GM19397 (cell line): ENCODE measurements at regions not wholly inside any gene's neighbourhood (a gene's known extent, or its start where the extent isn't known, plus 50 kb on each side); places are given as distances from the start of the nearest gene placed in this dataset.

Experiments
- ATAC-seq: cut with Tn5 transposase; IDR thresholded peaks from one replicate; pipeline ENCODE4 v1.9.1; 2021; ENCODE audit warnings: mild to moderate bottlenecking, moderate library complexity; ENCODE audit not compliant: unreplicated experiment

GRCh38 chr5:12419075-12419474 is 514.8 kb upstream of the CTNND2 start:
- no peak for ATAC-seq

- ATAC-seq, result no peak
These were observed 509.3 kb upstream of the CTNND2 start for GRCh38 chr5:12413585-12413984.

GRCh38 chr5:12413075-12413474 is 508.8 kb upstream of the CTNND2 start:
- ATAC-seq, result no peak

GRCh38 chr5:12399868-12400267 is 495.6 kb upstream of the CTNND2 start:
- ATAC-seq, result no peak

- no peak for ATAC-seq
These were observed 488.0 kb upstream of the CTNND2 start for GRCh38 chr5:12392246-12392645.

GRCh38 chr5:12385095-12385494 is 480.8 kb upstream of the CTNND2 start:
- no peak for ATAC-seq

- no peak for ATAC-seq
These were observed 479.8 kb upstream of the CTNND2 start for GRCh38 chr5:12384005-12384404.

- ATAC-seq, result no peak
These were observed 463.7 kb upstream of the CTNND2 start for GRCh38 chr5:12367973-12368372.

GRCh38 chr5:12360218-12360617 is 456.0 kb upstream of the CTNND2 start:
- ATAC-seq, result no peak

- ATAC-seq, result no peak
These were observed 454.3 kb upstream of the CTNND2 start for GRCh38 chr5:12358371-12359090.

- ATAC-seq, result no peak
These were observed 453.4 kb upstream of the CTNND2 start for GRCh38 chr5:12357626-12358025.

GRCh38 chr5:12354686-12355085 is 450.4 kb upstream of the CTNND2 start:
- no peak for ATAC-seq

- no peak for ATAC-seq
These were observed 439.3 kb upstream of the CTNND2 start for GRCh38 chr5:12343558-12343957.

GRCh38 chr5:12335938-12336337 is 431.7 kb upstream of the CTNND2 start:
- ATAC-seq, result no peak

GRCh38 chr5:12332480-12332879 is 428.2 kb upstream of the CTNND2 start:
- ATAC-seq, result no peak

GRCh38 chr5:12330993-12331588 is 426.8 kb upstream of the CTNND2 start:
- no peak for ATAC-seq

- ATAC-seq, result no peak
These were observed 426.1 kb upstream of the CTNND2 start for GRCh38 chr5:12330381-12330780.

GRCh38 chr5:12323637-12324229 is 419.5 kb upstream of the CTNND2 start:
- no peak for ATAC-seq

- no peak for ATAC-seq
These were observed 417.8 kb upstream of the CTNND2 start for GRCh38 chr5:12322042-12322441.

GRCh38 chr5:12320331-12320730 is 416.1 kb upstream of the CTNND2 start:
- ATAC-seq, result no peak

- ATAC-seq, result no peak
These were observed 412.6 kb upstream of the CTNND2 start for GRCh38 chr5:12316812-12317211.

GRCh38 chr5:12315461-12315860 is 411.2 kb upstream of the CTNND2 start:
- ATAC-seq, result no peak
